ENCODE measurements at regions not wholly inside any gene's neighbourhood (a gene's known extent, or its start where the extent isn't known, plus 50 kb on each side); places are given as distances from the start of the nearest gene placed in this dataset.

GRCh38 chr9:87147839-87148238 is 200.5 kb upstream of the GAS1 start:
- TF ChIP-seq CTCF (conservative IDR thresholded peaks at IDR 0.05; ENCODE audit: low read depth in 2 of 2), result no peak
- TF ChIP-seq EZH2 (IDR thresholded peaks at IDR 0.05; ENCODE audit: low read depth, unreplicated experiment), result no peak
- no peak for TF ChIP-seq EZH2phosphoT487 (IDR thresholded peaks at IDR 0.05; ENCODE audit: unreplicated experiment)
- TF ChIP-seq REST (IDR thresholded peaks at IDR 0.05; ENCODE audit: unreplicated experiment), result no peak
- no peak for TF ChIP-seq POLR2AphosphoS5 (IDR thresholded peaks at IDR 0.05; ENCODE audit: low read depth)
- no peak for TF ChIP-seq CREB1 (CRISPR knock-in tag; IDR thresholded peaks at IDR 0.05; ENCODE audit: low read depth)
- TF ChIP-seq JUNB (IDR thresholded peaks at IDR 0.05; ENCODE audit: unreplicated experiment), result no peak
- no peak for TF ChIP-seq NANOG (IDR thresholded peaks at IDR 0.05; ENCODE audit: borderline replicate concordance)
- TF ChIP-seq STAT1 (IDR thresholded peaks at IDR 0.05; ENCODE audit: unreplicated experiment), result no peak
- no peak for TF ChIP-seq ETS1 (IDR thresholded peaks at IDR 0.05)
- TF ChIP-seq ZNF331 (CRISPR knock-in tag; IDR thresholded peaks at IDR 0.05; ENCODE audit: low read depth), result no peak
- TF ChIP-seq ZNF462 (CRISPR knock-in tag; IDR thresholded peaks at IDR 0.05), result no peak
